Uterus (tissue), 2 donors: ENCODE measurements at regions not wholly inside any gene's neighbourhood (a gene's known extent, or its start where the extent isn't known, plus 50 kb on each side); places are given as distances from the start of the nearest gene placed in this dataset.

Experiments
- CTCF ChIP-seq, 4 experiments: fragments of 200-600 bp in 2 of 4; fragments of 450-650 bp in 2 of 4; sonication (generic) in 2 of 4; IDR thresholded peaks; one replicate each; pipeline ENCODE4 v1.5.1; 2016 to 2019; ENCODE audit warnings: antibody characterized with exemption in 4 of 4, mild to moderate bottlenecking in 2 of 4, moderate library complexity in 1 of 4
- POLR2A ChIP-seq, 2 donors: fragments of 450-650 bp; IDR thresholded peaks; one replicate each; pipeline ENCODE4 v1.6.1; 2016; ENCODE audit warnings: antibody characterized with exemption in 2 of 2, mild to moderate bottlenecking in 1 of 2, moderate library complexity in 1 of 2

GRCh38 chr13:23980160-23980551 lies 82.9 kb upstream of the C1QTNF9B start:
- no peak for TF ChIP-seq CTCF (IDR thresholded peaks at IDR 0.05)
- peak in 1 of 2 donors; percentile 12 for TF ChIP-seq POLR2A (IDR thresholded peaks at IDR 0.05)
